ENCODE measurements at regions not wholly inside any gene's neighbourhood (a gene's known extent, or its start where the extent isn't known, plus 50 kb on each side); places are given as distances from the start of the nearest gene placed in this dataset.

DNA sequence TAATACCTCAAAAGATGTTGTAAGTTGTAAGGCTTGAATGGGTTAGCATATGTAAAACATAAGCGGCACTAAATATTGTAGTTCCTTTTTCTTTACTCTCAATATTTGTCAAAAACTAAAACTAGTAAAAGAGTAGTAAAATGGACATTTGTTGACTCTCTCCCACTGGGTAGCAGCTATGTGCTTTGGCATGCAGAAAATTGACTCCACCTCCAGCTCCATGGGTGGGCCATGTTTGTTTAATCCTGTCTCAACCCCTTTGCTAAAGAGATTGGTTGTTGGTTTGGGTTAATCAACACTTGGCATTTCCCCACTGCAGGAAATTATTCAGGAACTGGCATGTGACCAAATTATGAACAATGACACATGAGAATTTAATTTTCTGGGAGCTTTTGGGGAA lies 114.8 kb downstream of the EOMES start:
- TF ChIP-seq, protein P1, sequence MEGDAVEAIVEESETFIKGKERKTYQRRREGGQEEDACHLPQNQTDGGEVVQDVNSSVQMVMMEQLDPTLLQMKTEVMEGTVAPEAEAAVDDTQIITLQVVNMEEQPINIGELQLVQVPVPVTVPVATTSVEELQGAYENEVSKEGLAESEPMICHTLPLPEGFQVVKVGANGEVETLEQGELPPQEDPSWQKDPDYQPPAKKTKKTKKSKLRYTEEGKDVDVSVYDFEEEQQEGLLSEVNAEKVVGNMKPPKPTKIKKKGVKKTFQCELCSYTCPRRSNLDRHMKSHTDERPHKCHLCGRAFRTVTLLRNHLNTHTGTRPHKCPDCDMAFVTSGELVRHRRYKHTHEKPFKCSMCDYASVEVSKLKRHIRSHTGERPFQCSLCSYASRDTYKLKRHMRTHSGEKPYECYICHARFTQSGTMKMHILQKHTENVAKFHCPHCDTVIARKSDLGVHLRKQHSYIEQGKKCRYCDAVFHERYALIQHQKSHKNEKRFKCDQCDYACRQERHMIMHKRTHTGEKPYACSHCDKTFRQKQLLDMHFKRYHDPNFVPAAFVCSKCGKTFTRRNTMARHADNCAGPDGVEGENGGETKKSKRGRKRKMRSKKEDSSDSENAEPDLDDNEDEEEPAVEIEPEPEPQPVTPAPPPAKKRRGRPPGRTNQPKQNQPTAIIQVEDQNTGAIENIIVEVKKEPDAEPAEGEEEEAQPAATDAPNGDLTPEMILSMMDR (IDR thresholded peaks at IDR 0.05), result no peak
- TF ChIP-seq JUND (IDR thresholded peaks at IDR 0.05), result no peak
- TF ChIP-seq, protein P2, sequence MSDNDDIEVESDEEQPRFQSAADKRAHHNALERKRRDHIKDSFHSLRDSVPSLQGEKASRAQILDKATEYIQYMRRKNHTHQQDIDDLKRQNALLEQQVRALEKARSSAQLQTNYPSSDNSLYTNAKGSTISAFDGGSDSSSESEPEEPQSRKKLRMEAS (IDR thresholded peaks at IDR 0.05; ENCODE audit: low read depth), result no peak
